Stimulated activated effector memory CD8-positive, alpha-beta T cell treated with anti-CD3 and anti-CD28 coated beads, Interleukin-12 subunit alpha, Interleukin-12 subunit beta, amount 100 ng/mL, for 72 hours (primary cell): ENCODE measurements at regions not wholly inside any gene's neighbourhood (a gene's known extent, or its start where the extent isn't known, plus 50 kb on each side); places are given as distances from the start of the nearest gene placed in this dataset.

Experiments used
- ATAC-seq: fragments of 150-1000 bp; cut with Tn5 transposase; 2 replicates; pipeline ENCODE4 v1.10.0; 2021
- DNase-seq, 2 donors: peaks; one replicate each; pipeline ENCODE4 v3.0.0; 2021 to 2022; ENCODE audit warnings: low spot score in 2 of 2
- H3K27ac Mint-ChIP-seq: one replicate; pipeline ENCODE4 v1.8.0; 2022; ENCODE audit warnings: mild to moderate bottlenecking, mixed read lengths
- H3K36me3 Mint-ChIP-seq: one replicate; pipeline ENCODE4 v1.8.0; 2022; ENCODE audit warnings: mild to moderate bottlenecking, mixed read lengths
- H3K4me1 Mint-ChIP-seq: one replicate; pipeline ENCODE4 v1.8.0; 2022; ENCODE audit warnings: mixed read lengths
- H3K4me3 Mint-ChIP-seq: one replicate; pipeline ENCODE4 v1.8.0; 2022; ENCODE audit warnings: mild to moderate bottlenecking, mixed read lengths
- H3K9me3 Mint-ChIP-seq: one replicate; pipeline ENCODE4 v1.8.0; 2022; ENCODE audit warnings: mixed read lengths

DNA sequence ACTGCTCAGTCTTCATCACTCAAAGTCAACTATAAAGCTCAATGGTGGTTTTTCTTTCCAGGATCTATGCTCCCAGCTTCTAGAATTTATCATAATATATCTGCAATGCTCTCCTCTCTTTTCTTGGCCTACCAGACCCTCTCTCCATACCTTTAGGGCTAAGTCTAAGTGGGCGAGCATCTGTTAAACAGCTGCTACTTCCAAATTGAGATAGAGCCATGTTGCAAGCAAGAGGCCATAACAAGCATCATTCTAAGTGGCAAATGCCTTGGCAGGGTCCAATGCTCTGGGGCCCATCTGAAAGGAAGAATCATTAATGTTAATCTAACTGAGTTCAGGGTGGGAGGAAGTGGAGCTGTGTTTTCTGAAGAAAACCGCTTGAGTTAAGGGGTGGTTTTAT, 324.0 kb downstream of the TLR4 start:
- DNase-seq (no peak), ATAC-seq (no peak)
- peaks cover 3% of the 10 kb centered on the region for H3K9me3 Mint-ChIP-seq
- no peak overlapping the region for H3K27ac Mint-ChIP-seq
- H3K4me1 Mint-ChIP-seq, result no peaks in the 10 kb centered on the region
- H3K36me3 Mint-ChIP-seq, result no peaks in the 10 kb centered on the region
- no peak overlapping the region for H3K4me3 Mint-ChIP-seq

DNA sequence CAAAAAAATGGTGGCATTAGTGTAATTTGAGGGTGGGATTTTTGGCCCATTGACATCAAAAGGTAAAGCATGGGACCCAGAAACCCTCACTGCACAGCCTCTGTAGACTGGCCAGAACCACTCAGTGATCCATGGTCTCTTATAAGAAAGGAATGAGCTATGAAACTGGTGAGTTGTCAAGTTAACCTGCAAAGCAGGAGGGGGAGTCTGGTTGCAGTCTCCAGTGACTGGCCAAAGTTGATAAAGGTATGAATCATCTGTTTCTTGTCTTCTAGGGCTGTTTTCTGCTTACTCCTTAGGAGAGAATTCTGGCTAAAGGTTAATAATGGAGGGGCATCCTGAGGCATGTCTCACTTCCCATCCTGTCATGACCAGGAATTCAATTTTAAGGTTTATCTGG, 325.2 kb downstream of the TLR4 start:
- ATAC-seq (no peak), DNase-seq (no peak)
- Mint-ChIP-seq H3K27ac (no peak overlapping the region), H3K9me3 (peaks cover 6% of the 10 kb centered on the region), H3K36me3 (no peaks in the 10 kb centered on the region), H3K4me3 (no peak overlapping the region), H3K4me1 (no peaks in the 10 kb centered on the region)

GRCh38 chr9:118034701-118035100, 330.5 kb downstream of the TLR4 start:
- no peak for ATAC-seq
- Mint-ChIP-seq H3K4me3 (no peak overlapping the region), H3K36me3 (no peaks in the 10 kb centered on the region), H3K9me3 (peaks cover 2% of the 10 kb centered on the region), H3K4me1 (no peaks in the 10 kb centered on the region), H3K27ac (no peak overlapping the region)
- DNase-seq, result no peak

GRCh38 chr9:118038713-118039112, 334.5 kb downstream of the TLR4 start:
- Mint-ChIP-seq H3K9me3 (peaks cover 2% of the 10 kb centered on the region), H3K4me1 (no peaks in the 10 kb centered on the region), H3K27ac (no peak overlapping the region), H3K4me3 (no peak overlapping the region), H3K36me3 (no peaks in the 10 kb centered on the region)
- no peak for ATAC-seq
- no peak for DNase-seq

GRCh38 chr9:118058227-118058626, 354.0 kb downstream of the TLR4 start:
- Mint-ChIP-seq H3K9me3 (peaks cover 11% of the 10 kb centered on the region), H3K4me1 (no peaks in the 10 kb centered on the region), H3K4me3 (no peak overlapping the region), H3K36me3 (no peaks in the 10 kb centered on the region), H3K27ac (no peak overlapping the region)
- ATAC-seq (no peak), DNase-seq (no peak)

GRCh38 chr9:118059484-118060278, 355.5 kb downstream of the TLR4 start:
- DNase-seq, result no peak
- peaks cover 11% of the 10 kb centered on the region for H3K9me3 Mint-ChIP-seq
- ATAC-seq, result no peak
- no peak overlapping the region for H3K27ac Mint-ChIP-seq
- no peaks in the 10 kb centered on the region for H3K36me3 Mint-ChIP-seq
- no peaks in the 10 kb centered on the region for H3K4me1 Mint-ChIP-seq
- no peak overlapping the region for H3K4me3 Mint-ChIP-seq

- no peaks in the 10 kb centered on the region for H3K4me1 Mint-ChIP-seq
- no peak for DNase-seq
Measured at GRCh38 chr9:118083161-118083560, 379.0 kb downstream of the TLR4 start.

GRCh38 chr9:118088090-118088489, 383.9 kb downstream of the TLR4 start:
- no peaks in the 10 kb centered on the region for H3K9me3 Mint-ChIP-seq
- no peak for DNase-seq
- no peak overlapping the region for H3K27ac Mint-ChIP-seq
- ATAC-seq, result no peak
- no peak overlapping the region for H3K4me3 Mint-ChIP-seq
- no peaks in the 10 kb centered on the region for H3K36me3 Mint-ChIP-seq
- no peaks in the 10 kb centered on the region for H3K4me1 Mint-ChIP-seq

More at GRCh38 chr9:118083161-118083560, 379.0 kb downstream of the TLR4 start:
- H3K4me3 Mint-ChIP-seq, result no peak overlapping the region
- H3K36me3 Mint-ChIP-seq, result no peaks in the 10 kb centered on the region
- no peaks in the 10 kb centered on the region for H3K9me3 Mint-ChIP-seq
- H3K27ac Mint-ChIP-seq, result no peak overlapping the region
- ATAC-seq, result no peak

DNA sequence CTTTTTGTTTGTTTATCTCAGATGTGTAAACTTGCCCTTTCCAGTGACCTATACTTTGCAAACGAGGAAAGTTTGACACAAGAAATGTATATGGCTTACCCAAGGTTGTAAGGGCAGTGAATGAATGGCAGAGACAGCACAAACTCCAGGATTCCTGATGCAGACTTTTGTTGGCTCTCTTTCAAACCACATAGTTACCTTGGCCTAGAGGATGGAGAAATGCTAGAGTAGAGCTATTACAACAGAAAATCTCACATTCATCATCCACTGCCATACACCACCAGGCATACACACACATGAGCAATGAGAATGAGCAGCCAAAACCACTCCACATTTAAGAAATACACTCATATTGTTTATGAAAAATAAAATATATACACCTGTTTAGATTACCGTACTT, 387.0 kb downstream of the TLR4 start:
- no peak for DNase-seq
- no peaks in the 10 kb centered on the region for H3K4me1 Mint-ChIP-seq

GRCh38 chr9:118091711-118092500, 387.7 kb downstream of the TLR4 start:
- Mint-ChIP-seq H3K4me1 (no peaks in the 10 kb centered on the region), H3K9me3 (no peaks in the 10 kb centered on the region), H3K4me3 (no peak overlapping the region), H3K36me3 (no peaks in the 10 kb centered on the region), H3K27ac (no peak overlapping the region)
- DNase-seq, result no peak
- ATAC-seq, result no peak

More for the DNA sequence above, 387.0 kb downstream of the TLR4 start:
- H3K27ac Mint-ChIP-seq, result no peak overlapping the region
- no peaks in the 10 kb centered on the region for H3K9me3 Mint-ChIP-seq
- no peak for ATAC-seq
- H3K36me3 Mint-ChIP-seq, result no peaks in the 10 kb centered on the region
- H3K4me3 Mint-ChIP-seq, result no peak overlapping the region

DNA sequence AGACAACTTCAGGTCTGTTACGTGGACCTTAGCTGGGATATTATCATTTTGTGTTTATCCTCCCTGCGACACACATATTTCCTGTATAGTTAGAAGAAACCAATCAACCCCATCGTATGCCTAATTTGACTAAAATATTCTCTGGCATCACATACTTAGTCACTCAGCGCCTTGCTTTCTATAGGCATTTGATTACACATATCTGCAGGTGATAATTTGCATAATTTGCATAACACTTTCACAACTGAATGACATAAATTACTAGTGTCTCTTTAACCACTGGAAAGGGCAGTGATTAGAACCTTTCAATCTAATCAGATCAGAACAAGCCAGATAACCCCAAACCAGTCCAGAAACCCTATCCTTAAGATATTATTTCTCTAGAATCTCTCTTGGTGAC, 390.2 kb downstream of the TLR4 start:
- no peak for ATAC-seq
- no peak overlapping the region for H3K27ac Mint-ChIP-seq
- DNase-seq, result no peak
- no peak overlapping the region for H3K4me3 Mint-ChIP-seq
- no peaks in the 10 kb centered on the region for H3K4me1 Mint-ChIP-seq
- H3K36me3 Mint-ChIP-seq, result no peaks in the 10 kb centered on the region
- H3K9me3 Mint-ChIP-seq, result no peaks in the 10 kb centered on the region

DNA sequence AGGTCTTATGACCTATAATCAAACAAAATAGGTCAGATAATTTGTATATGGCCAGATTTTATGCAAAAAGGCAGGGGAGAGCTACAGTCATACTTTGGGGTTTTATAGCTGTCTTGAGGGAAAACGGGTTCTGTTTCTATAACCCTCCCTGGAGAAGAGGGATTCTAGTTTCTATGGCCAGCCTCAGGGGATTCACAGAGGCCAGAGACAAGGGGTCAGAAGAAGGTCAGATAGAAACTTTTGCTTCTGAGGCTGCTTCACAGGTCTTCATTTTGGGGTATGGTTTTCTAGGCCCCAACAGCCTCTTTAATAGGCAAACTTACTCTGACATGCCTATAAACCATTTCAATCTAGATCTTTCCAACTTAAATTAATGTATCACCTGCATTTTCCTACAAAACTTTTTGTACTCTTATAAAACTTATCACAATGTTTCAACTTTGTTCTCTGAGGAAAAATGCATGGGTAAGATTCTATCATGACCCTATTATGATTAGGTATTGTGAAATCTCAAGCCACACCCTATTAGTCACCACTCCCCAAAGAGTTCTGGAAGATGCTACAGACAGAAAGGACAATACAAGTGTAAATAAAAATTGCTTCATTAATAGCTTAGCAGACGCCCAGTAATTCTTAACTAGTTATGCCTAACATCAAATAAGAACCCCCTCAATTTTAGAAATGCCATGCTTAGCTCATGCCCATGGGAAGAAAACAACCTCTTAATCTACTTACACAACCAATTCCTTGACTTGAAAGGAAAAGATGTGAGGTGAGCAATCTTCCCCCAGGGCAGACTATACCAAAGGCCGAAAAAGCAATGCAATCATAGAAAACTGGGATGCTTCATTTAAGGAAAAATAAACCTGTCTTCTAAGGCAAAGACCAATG, 396.6 kb downstream of the TLR4 start:
- Mint-ChIP-seq H3K4me3 (no peak overlapping the region), H3K9me3 (no peaks in the 10 kb centered on the region), H3K36me3 (no peaks in the 10 kb centered on the region), H3K27ac (no peak overlapping the region), H3K4me1 (no peaks in the 10 kb centered on the region)
- no peak for DNase-seq
- no peak for ATAC-seq

DNA sequence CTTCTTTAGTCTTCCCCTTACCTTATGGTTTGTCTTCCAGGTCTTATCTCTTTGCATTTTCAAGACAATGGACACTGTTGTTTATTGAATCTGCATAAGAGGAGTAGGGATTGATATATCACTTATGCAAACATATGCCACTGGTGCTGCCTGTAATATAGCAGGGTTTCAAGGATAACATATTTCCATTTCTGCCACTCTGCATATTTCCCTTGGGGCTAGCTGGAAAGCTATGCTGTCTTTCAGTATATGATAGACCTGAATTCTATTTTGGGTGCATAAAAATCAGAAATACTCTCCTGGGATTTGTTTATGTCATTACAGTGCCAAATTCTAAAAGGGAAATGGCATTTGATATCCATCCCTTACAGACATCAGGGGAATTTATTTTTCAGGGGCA, 400.2 kb downstream of the TLR4 start:
- H3K4me1 Mint-ChIP-seq, result no peaks in the 10 kb centered on the region
- H3K9me3 Mint-ChIP-seq, result no peaks in the 10 kb centered on the region
- DNase-seq (no peak), ATAC-seq (no peak)
- no peak overlapping the region for H3K4me3 Mint-ChIP-seq
- no peaks in the 10 kb centered on the region for H3K36me3 Mint-ChIP-seq
- H3K27ac Mint-ChIP-seq, result no peak overlapping the region

GRCh38 chr9:118108971-118109370, 404.8 kb downstream of the TLR4 start:
- no peak overlapping the region for H3K4me3 Mint-ChIP-seq
- H3K4me1 Mint-ChIP-seq, result no peaks in the 10 kb centered on the region
- ATAC-seq, result no peak
- DNase-seq, result no peak
- no peak overlapping the region for H3K27ac Mint-ChIP-seq
- no peaks in the 10 kb centered on the region for H3K9me3 Mint-ChIP-seq
- H3K36me3 Mint-ChIP-seq, result no peaks in the 10 kb centered on the region

DNA sequence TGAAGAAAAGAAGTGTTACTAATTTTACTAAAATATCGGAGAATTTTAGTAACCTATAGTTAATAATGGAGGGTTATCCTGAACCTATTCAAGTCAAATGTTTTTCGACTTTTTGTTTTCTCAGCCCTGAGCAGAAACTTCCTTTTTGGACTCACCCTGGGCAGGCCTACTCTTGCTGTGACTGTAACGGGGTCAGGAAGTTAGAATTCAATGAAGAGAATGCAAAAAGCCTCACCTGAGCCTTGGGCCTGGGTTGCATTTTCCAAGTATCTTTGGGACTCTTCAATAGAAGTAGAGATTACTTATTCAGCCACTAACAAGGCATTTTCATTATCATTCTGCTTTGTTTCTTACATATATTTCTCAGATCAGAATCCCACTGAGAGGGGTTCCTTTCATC, 405.3 kb downstream of the TLR4 start:
- Mint-ChIP-seq H3K4me1 (no peaks in the 10 kb centered on the region), H3K36me3 (no peaks in the 10 kb centered on the region), H3K4me3 (no peak overlapping the region), H3K27ac (no peak overlapping the region), H3K9me3 (no peaks in the 10 kb centered on the region)
- ATAC-seq (no peak), DNase-seq (no peak)
